ENCODE measurements at regions not wholly inside any gene's neighbourhood (a gene's known extent, or its start where the extent isn't known, plus 50 kb on each side); places are given as distances from the start of the nearest gene placed in this dataset.

GRCh38 chr7:130938661-130939060 lies 204.7 kb upstream of the KLF14 start:
- no peak for TF ChIP-seq CTCF (IDR thresholded peaks at IDR 0.05)
- TF ChIP-seq POLR2A (IDR thresholded peaks at IDR 0.05) = no peak

All from Peyer's patch (tissue), 4 donors.